ENCODE measurements at regions not wholly inside any gene's neighbourhood (a gene's known extent, or its start where the extent isn't known, plus 50 kb on each side); places are given as distances from the start of the nearest gene placed in this dataset.
"Not testable (repeated sequence)": the region's sequence is repeated elsewhere in the genome, so short reads cannot be mapped to it uniquely, and the experiment has no call there.

DNA sequence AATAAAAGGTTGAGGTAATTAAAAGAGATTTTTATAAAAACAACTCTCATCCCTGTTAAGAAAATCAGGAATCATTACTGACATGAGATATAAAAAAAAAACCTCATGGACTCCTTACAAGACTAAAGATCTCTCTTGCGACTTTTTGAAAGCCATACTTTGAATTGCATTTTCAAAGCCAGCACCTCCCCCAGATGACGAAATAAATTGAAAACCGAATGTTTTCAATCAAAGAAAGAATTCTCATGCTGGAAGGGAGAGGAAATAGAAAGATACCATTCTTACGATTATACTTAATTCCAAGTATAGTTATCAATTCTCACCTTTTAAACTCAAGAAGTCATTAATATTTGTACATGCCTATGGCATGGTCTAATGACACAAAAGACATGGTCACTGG, 452.3 kb downstream of the GJA1 start:
- no peak for DNase-seq (ENCODE audit: low spot score)
- TF ChIP-seq, protein P1, sequence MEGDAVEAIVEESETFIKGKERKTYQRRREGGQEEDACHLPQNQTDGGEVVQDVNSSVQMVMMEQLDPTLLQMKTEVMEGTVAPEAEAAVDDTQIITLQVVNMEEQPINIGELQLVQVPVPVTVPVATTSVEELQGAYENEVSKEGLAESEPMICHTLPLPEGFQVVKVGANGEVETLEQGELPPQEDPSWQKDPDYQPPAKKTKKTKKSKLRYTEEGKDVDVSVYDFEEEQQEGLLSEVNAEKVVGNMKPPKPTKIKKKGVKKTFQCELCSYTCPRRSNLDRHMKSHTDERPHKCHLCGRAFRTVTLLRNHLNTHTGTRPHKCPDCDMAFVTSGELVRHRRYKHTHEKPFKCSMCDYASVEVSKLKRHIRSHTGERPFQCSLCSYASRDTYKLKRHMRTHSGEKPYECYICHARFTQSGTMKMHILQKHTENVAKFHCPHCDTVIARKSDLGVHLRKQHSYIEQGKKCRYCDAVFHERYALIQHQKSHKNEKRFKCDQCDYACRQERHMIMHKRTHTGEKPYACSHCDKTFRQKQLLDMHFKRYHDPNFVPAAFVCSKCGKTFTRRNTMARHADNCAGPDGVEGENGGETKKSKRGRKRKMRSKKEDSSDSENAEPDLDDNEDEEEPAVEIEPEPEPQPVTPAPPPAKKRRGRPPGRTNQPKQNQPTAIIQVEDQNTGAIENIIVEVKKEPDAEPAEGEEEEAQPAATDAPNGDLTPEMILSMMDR (conservative IDR thresholded peaks at IDR 0.05; ENCODE audit: low read depth) = no peak
- ChIA-PET POLR2A (ENCODE audit: low non-redundant PET) (no interaction called here), CTCF (no interaction called here)
- H3K27ac ChIP-seq = no peak overlapping the region

DNA sequence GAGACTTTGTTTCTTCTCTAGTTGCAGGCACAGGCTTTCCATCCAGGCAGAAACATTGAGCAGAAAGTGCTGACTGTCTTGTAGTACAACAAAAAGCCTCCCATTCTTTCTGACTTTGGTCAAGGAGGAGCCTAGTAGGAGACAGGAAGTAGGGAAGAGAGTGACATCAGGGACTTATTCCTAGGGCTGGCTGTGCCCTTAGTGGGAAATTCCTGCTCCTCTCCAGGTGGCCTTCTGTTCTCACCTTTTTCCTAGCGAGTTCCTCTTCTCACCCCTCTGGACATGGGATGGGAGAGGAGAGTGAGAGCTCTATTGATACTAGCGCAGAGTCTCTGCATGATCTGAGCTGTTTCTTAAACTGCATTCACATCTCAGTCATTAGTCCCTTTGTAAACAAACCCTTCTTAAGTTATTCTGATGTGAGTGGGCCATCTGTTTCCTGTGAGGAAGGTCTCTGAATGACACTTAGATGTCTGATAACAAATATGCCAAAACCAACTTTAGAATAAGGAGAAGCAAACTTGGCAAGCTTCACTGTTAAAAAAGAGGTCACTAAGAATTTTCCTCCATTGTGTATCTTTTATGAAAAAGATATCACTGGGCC, 455.0 kb downstream of the GJA1 start:
- TF ChIP-seq, protein P1 (conservative IDR thresholded peaks at IDR 0.05; ENCODE audit: low read depth) = no peak
- CTCF ChIA-PET = no interaction called here
- H3K27ac ChIP-seq = no peak overlapping the region
- no peak for DNase-seq (ENCODE audit: low spot score)
- POLR2A ChIA-PET (ENCODE audit: low non-redundant PET) = no interaction called here

DNA sequence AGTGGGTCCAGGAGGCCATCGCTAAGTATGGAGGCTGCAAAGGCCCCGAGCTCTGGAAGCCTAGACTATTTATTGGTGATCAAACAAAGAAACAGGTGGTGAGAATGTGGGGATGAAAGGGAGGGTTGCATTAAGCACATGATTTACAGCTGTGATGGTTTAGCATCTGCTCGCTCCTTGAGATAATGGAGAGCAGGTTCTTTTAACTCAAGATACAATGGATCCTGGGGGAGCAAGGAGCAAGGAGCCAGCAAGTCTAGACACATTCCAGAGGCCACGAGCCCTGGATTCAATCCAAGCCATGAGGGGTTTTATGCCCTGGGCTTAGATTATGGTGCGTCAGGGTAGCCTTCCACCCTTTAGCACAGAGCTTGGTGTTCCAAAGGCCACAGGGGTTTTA, 460.3 kb downstream of the GJA1 start:
- CTCF ChIA-PET; DNase-seq (ENCODE audit: low spot score); POLR2A ChIA-PET (ENCODE audit: low non-redundant PET): not testable (repeated sequence)
- peak overlapping the region; percentile 46; the same call in 1 of the 2 replicates for H3K27ac ChIP-seq

DNA sequence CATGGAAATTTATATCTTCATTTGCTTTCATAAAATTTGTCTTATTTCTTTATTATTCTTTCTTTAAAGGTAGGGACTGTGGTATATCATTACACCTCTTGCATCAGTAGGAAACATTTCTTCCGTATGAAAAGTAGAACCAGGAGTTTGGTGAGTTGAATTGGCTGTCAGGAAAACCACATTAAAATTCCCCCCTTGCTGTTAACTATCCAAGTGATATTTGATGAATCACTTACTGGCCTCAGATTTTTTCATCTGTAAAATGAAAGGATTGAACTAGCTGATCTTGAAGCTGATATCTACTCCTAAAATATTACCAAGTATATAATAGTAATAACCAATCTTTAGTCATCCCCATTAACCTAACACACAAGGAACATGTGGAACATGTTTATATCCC, 460.9 kb downstream of the GJA1 start:
- ChIA-PET CTCF (no interaction called here), POLR2A (ENCODE audit: low non-redundant PET) (no interaction called here)
- TF ChIP-seq, protein P1 (conservative IDR thresholded peaks at IDR 0.05; ENCODE audit: low read depth) = no peak
- no peak for DNase-seq (ENCODE audit: low spot score)
- H3K27ac ChIP-seq = no peak overlapping the region

DNA sequence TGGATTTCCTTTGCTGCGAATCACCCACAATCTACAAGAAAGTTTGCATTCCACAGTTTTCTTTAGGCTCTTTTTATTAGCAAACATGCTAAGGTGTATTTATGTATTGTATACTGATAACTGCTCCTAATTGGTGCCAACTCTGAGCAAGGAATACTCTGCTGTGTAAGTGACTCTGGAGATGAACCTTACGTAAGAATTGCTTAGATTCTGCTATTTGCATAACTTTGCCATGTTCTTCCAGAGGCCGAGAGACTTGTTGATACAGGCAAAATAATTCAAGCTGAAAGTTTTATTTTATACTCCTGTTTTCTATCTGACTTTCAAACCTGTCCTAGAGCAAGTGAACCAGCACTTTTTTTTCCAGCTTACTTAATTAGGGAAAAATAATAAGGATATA, 461.3 kb downstream of the GJA1 start:
- CTCF ChIA-PET = no interaction called here
- POLR2A ChIA-PET (ENCODE audit: low non-redundant PET) = no interaction called here
- TF ChIP-seq, protein P1 (conservative IDR thresholded peaks at IDR 0.05; ENCODE audit: low read depth) = no peak

DNA sequence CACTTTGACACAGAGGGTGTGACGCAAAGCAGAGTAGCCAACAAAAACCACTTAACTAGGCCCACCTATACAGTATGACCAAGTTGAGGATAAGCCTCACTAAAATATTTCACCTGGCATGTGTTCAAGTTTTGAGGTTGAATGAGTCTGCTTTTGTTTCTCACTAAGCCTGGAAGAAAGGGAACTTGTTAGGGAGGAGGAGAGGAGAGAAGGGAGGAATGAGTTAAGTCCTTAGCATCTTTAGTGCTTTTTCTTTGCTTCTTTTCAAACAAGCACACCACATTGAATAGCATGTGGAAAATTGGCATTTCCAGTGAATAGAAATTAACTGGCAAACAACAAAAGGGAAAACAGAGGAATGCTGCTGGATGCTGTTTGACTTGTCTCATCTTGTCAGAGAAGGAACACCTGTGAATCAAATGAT, 461.9 kb downstream of the GJA1 start:
- ChIA-PET CTCF (no interaction called here), POLR2A (ENCODE audit: low non-redundant PET) (no interaction called here)
- H3K27ac ChIP-seq = no peak overlapping the region
- DNase-seq (ENCODE audit: low spot score) = peak; percentile 46
- TF ChIP-seq, protein P1 (conservative IDR thresholded peaks at IDR 0.05; ENCODE audit: low read depth) = no peak

More for the DNA sequence above, 461.3 kb downstream of the GJA1 start:
- no peak for DNase-seq (ENCODE audit: low spot score)
- no peak overlapping the region for H3K27ac ChIP-seq

DNA sequence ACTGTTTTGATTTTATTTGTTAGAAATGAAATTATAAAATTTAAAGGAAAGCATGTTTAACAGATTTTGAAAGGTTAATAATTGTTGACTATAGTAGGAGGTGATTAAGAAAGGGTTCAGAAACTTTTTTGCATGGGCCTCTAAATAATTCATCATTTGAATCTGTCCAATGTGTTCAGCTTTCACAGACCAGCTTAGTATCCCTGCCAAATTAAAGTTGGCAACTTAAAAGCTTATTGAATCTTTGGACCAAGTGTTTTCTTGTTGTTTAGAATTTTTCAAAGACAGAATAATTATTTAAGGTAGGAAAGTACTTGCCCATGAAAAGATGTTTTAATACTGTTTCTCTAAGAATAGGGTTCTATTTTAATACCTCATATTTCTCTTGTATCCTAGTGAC, 466.0 kb downstream of the GJA1 start:
- TF ChIP-seq, protein P1 (conservative IDR thresholded peaks at IDR 0.05; ENCODE audit: low read depth) = no peak
- POLR2A ChIA-PET (ENCODE audit: low non-redundant PET) = no interaction called here
- DNase-seq (ENCODE audit: low spot score) = no peak
- CTCF ChIA-PET = no interaction called here
- H3K27ac ChIP-seq = no peak overlapping the region

Measured in RWPE1 (cell line).